Gastrocnemius medialis (tissue), 4 donors: ENCODE measurements at regions not wholly inside any gene's neighbourhood (a gene's known extent, or its start where the extent isn't known, plus 50 kb on each side); places are given as distances from the start of the nearest gene placed in this dataset.

ENCODE experiments used
- ATAC-seq, 2 donors: fragments of 150-250 bp; one replicate each; pipeline ENCODE4 v1.9.1; 2016
- DNase-seq, 2 donors: peaks; one replicate each; pipeline ENCODE4 v3.0.0-alpha.2; 2019
- H3K27ac ChIP-seq, 4 donors: fragments of 200-600 bp; sonication (generic); 1 replicate in 1 of 4; 2 replicates in 3 of 4; pipeline ENCODE4 v1.5.1; 2016 to 2018; ENCODE audit warnings: mild to moderate bottlenecking in 2 of 4, moderate library complexity in 1 of 4
- H3K27me3 ChIP-seq, 3 donors: fragments of 200-600 bp; sonication (generic) in 2 of 3; 1 replicate in 1 of 3; 2 replicates in 2 of 3; pipeline versions ENCODE4 v1.5.1 to v1.6.0; 2016 to 2019; ENCODE audit warnings: mild to moderate bottlenecking in 1 of 3, moderate library complexity in 1 of 3
- H3K36me3 ChIP-seq, 2 donors: fragments of 200-600 bp; sonication (generic) in 1 of 2; one replicate each; pipeline ENCODE4 v1.5.1; 2017 to 2018
- H3K4me1 ChIP-seq, 2 donors: fragments of 200-600 bp; sonication (generic) in 1 of 2; one replicate each; pipeline ENCODE4 v1.5.1; 2016 to 2017; ENCODE audit warnings: mild to moderate bottlenecking in 2 of 2
- H3K4me3 ChIP-seq, 4 donors: fragments of 200-600 bp; sonication (generic) in 3 of 4; 1 replicate in 1 of 4; 2 replicates in 3 of 4; pipeline ENCODE4 v1.5.1; 2016 to 2019; ENCODE audit warnings: mild to moderate bottlenecking in 2 of 4
- H3K9me3 ChIP-seq, 3 donors: fragments of 200-600 bp; sonication (generic) in 2 of 3; 1 replicate in 1 of 3; 2 replicates in 2 of 3; pipeline ENCODE4 v1.5.1; 2016 to 2019
- CTCF ChIP-seq, 5 experiments: fragments of 450-650 bp in 3 of 5; fragments of 200-600 bp in 2 of 5; sonication (generic) in 2 of 5; IDR thresholded peaks in 4 of 5; conservative IDR thresholded peaks in 1 of 5; 1 replicate in 4 of 5; 2 replicates in 1 of 5; pipeline ENCODE4 v1.5.1; 2016 to 2019; ENCODE audit warnings: antibody characterized with exemption in 5 of 5, mild to moderate bottlenecking in 3 of 5, moderate library complexity in 3 of 5
- POLR2A ChIP-seq, 2 donors: fragments of 450-650 bp; IDR thresholded peaks; one replicate each; pipeline ENCODE4 v1.6.1; 2017; ENCODE audit warnings: antibody characterized with exemption in 2 of 2, mild to moderate bottlenecking in 2 of 2, moderate library complexity in 2 of 2
- in situ Hi-C, 4 donors: fragments of 200-750 bp; cut with MboI; loops; one replicate each; pipeline versions ENCODE4 v1.15.0 to v1.8.0; 2017; ENCODE audit warnings: low sequenced_read_pairs in 4 of 4
- intact Hi-C: fragments of 100-400 bp; cut with DNase I; formaldehyde crosslinking; loops from one replicate; pipeline ENCODE4 v1.15.1; 2023; ENCODE audit warnings: low total_unique reads

GRCh38 chr5:154566146-154566680 is 88.2 kb upstream of the HAND1 start:
- in situ Hi-C loops, result no loop called here
- Histone ChIP-seq H3K27ac (no peak overlapping the region), H3K27me3 (no peaks in the 10 kb centered on the region), H3K4me3 (no peak overlapping the region), H3K36me3 (no peaks in the 10 kb centered on the region), H3K4me1 (no peaks in the 10 kb centered on the region), H3K9me3 (no peaks in the 10 kb centered on the region)
- TF ChIP-seq CTCF (IDR thresholded peaks at IDR 0.05 in 4 of 5, conservative IDR thresholded peaks at IDR 0.05 in 1 of 5), result no peak
- TF ChIP-seq POLR2A (IDR thresholded peaks at IDR 0.05), result no peak
- intact Hi-C loops, result no loop called here
- DNase-seq (no peak), ATAC-seq (no peak)

- in situ Hi-C loops, result no loop called here
- no peak overlapping the region for H3K4me3 ChIP-seq
- H3K4me1 ChIP-seq, result no peaks in the 10 kb centered on the region
- DNase-seq, result no peak
- no peaks in the 10 kb centered on the region for H3K27me3 ChIP-seq
- ATAC-seq, result no peak
- H3K36me3 ChIP-seq, result no peaks in the 10 kb centered on the region
- no peak overlapping the region for H3K27ac ChIP-seq
- intact Hi-C loops, result no loop called here
- no peaks in the 10 kb centered on the region for H3K9me3 ChIP-seq
- TF ChIP-seq CTCF (IDR thresholded peaks at IDR 0.05 in 4 of 5, conservative IDR thresholded peaks at IDR 0.05 in 1 of 5) (no peak), POLR2A (IDR thresholded peaks at IDR 0.05) (no peak)
These were observed 87.1 kb upstream of the HAND1 start for GRCh38 chr5:154565123-154565522.

GRCh38 chr5:154562244-154562880 is 84.3 kb upstream of the HAND1 start:
- no peaks in the 10 kb centered on the region for H3K4me1 ChIP-seq
- no peak overlapping the region for H3K27ac ChIP-seq
- DNase-seq (no peak), ATAC-seq (no peak)
- in situ Hi-C loops, result no loop called here
- H3K36me3 ChIP-seq, result no peaks in the 10 kb centered on the region
- no peaks in the 10 kb centered on the region for H3K9me3 ChIP-seq
- intact Hi-C loops, result no loop called here
- no peak for TF ChIP-seq CTCF (IDR thresholded peaks at IDR 0.05 in 4 of 5, conservative IDR thresholded peaks at IDR 0.05 in 1 of 5)
- no peak for TF ChIP-seq POLR2A (IDR thresholded peaks at IDR 0.05)
- H3K27me3 ChIP-seq, result no peaks in the 10 kb centered on the region
- no peak overlapping the region for H3K4me3 ChIP-seq

GRCh38 chr5:154559398-154560276 is 81.6 kb upstream of the HAND1 start:
- in situ Hi-C loops, result no loop called here

More at GRCh38 chr5:154559398-154560276, 81.6 kb upstream of the HAND1 start:
- TF ChIP-seq CTCF (IDR thresholded peaks at IDR 0.05 in 4 of 5, conservative IDR thresholded peaks at IDR 0.05 in 1 of 5) (no peak), POLR2A (IDR thresholded peaks at IDR 0.05) (no peak)
- Histone ChIP-seq H3K27ac (no peak overlapping the region), H3K9me3 (no peaks in the 10 kb centered on the region), H3K4me1 (no peaks in the 10 kb centered on the region), H3K27me3 (no peaks in the 10 kb centered on the region), H3K36me3 (no peaks in the 10 kb centered on the region), H3K4me3 (no peak overlapping the region)
- intact Hi-C loops, result no loop called here
- ATAC-seq (no peak), DNase-seq (no peak)
